Fibroblast of peridontal ligament (primary cell): ENCODE measurements at regions not wholly inside any gene's neighbourhood (a gene's known extent, or its start where the extent isn't known, plus 50 kb on each side); places are given as distances from the start of the nearest gene placed in this dataset.
"Not testable (repeated sequence)": the region's sequence is repeated elsewhere in the genome, so short reads cannot be mapped to it uniquely, and the experiment has no call there.

Source experiments
- DNase-seq: peaks from one replicate; pipeline ENCODE4 v3.0.0-alpha.2; 2010; ENCODE audit errors: extremely low read depth

DNA sequence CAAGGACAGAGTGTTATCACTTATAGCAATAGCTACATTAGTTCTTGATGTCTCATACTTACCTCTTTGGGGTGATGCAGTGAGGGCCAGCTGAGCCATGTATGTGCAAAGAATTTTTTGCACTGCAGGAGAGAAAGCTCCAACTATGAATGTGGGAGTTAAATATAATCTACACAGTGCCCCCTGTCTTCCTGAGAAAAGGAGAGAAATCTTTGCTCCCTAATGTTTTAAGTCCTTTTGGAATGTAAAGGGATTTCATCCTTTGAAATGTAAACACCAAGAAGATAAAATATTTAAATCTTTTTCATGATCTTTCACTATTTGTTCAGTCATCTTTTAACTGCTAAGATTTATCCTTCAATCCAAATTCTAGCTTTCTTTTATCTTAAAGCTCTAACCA lies 822.1 kb downstream of the TENT5A start:
- no peak for DNase-seq

DNA sequence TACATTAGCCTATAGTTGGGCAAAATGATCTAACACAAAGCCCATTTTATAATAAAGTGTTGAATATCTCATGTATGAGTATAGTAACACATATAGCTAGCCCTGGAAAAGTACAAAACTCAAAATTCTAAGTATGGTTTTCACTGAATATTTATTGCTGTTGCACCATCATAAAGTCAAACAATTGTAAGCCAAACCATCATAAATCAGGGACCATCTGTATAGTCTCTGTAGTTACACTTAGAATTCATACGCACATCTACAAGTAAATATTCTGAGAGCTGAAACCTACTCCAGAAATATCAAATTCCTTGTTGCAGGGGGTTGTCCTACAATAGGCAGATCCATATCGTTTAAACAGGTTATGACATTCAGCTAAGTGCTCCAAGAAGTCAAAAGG lies 817.3 kb downstream of the BCKDHB start:
- no peak for DNase-seq

DNA sequence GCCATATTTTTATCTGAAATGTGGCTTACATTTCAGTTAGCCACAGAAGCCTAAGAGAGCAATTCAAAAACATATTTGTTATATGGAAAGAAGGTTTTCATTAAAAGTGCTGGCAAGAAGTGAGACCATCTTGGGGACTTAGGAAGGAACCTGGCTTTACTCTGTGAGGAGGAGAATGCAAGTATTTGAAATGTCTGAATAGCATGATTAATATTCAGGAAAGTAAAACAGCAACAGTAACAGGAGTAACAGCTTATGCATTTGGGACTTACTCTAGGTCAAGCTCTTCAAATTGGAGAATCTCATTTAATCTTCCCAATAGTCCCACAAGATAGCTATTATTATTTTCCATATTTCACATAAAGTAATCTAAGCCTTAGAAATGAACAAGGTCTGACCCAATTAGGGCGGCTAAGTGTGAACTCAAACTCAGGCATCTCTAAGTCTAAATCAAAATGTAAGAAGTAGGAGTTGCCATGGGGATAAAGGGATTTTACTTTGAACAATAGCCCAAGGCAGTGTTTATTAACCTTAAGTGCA lies 816.5 kb downstream of the BCKDHB start:
- DNase-seq = peak; percentile 4

DNA sequence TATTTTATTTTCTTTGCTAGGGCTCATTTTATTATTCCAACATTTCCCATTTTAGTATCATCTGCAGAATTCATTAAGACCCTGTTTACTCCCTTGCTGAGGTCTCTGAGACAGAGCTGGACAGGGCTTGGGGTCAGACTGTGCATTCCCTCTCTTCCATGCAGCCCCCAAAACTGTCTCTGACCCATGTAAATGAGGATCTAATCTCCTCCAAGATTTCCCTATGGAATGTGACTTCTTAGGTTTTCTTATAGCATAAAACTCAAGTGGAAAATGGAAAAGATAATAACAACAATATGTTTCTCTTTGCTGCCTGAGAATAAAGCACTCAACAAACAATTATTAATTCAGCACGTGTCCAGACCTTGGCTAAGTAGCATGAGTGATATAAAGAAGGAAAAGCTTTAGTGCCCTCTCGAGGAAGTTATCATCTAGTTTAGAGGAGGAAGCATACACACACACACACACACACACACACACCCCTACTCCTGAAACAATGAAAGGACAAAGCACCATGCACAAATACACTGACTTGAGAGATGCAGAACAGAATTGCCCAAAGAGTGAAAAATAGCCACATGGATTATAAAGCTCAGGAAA lies 815.5 kb downstream of the BCKDHB start:
- peak; percentile 18 for DNase-seq

DNA sequence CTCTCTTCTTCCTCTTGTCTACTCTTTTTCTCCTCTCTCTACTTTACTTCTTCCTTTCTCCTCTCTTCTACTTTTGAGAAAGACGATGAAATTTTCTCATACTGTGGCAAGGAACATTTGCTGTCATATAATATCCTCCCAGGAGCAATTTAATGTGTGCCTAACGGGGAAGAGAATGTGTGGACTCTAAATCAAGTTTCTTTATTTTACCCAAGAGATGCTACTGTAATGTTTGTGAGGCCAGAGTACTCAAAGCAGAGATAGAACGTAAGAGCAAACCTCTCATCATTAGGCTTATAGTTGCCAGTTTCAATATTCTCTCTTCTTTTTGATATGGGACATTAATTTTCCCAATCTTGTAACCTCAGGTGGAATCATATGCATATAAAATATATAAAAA lies 801.4 kb downstream of the BCKDHB start:
- DNase-seq = no peak

DNA sequence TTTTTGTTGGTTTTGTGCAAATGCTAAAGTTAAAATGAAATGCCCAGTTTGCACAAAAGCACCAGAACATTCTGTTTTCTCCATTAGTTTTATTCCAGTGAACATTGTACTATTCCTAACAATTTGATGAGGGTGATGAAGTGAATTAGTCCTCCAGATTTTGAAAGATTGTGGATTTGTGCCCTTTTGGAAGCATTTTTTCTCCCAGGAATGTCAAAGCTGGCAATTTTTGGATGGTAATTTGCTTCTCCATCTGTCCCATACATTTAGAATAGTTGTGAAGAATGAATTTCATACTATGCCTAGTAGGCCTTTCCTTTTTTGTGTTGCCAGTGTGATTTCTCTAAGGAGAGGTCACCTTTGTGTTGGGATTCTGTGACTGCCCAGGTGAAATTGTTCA lies 797.2 kb downstream of the BCKDHB start:
- no peak for DNase-seq

DNA sequence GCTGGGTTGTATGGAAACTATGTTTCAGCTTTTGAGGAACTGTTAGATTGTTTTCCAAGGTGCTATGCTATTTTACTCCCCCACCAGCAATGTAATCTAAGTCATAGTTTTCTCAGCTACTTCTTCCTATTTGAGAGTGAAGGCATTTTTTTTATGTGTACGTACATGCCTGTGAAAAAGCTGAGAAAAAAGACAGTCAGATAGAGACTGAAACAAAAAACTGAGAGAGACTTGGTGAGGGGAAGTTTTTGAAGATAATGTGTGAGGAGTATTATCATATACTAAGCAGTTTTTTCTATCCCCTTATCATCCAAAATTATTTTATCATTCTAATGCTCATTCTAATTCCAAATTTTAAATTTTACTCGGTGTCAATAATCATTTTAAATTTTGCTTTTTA lies 780.0 kb downstream of the BCKDHB start:
- DNase-seq = no peak

DNA sequence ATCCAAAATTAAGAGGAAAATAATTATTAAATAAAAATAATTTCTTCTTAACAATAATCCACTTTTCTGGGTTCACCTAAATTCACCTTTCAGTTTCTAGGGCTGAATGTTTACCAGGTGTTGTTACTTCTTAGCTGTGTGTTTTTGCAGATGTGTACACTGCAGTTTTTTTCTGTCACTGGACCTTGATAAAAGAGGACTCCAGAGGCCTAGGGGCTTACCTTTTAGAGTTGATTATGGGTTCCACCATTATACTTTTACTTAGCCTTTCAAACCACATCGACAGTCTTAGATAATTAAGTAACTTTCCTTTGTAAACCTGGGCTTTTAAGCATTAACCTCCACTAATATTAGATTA lies 766.5 kb downstream of the BCKDHB start:
- DNase-seq = no peak

DNA sequence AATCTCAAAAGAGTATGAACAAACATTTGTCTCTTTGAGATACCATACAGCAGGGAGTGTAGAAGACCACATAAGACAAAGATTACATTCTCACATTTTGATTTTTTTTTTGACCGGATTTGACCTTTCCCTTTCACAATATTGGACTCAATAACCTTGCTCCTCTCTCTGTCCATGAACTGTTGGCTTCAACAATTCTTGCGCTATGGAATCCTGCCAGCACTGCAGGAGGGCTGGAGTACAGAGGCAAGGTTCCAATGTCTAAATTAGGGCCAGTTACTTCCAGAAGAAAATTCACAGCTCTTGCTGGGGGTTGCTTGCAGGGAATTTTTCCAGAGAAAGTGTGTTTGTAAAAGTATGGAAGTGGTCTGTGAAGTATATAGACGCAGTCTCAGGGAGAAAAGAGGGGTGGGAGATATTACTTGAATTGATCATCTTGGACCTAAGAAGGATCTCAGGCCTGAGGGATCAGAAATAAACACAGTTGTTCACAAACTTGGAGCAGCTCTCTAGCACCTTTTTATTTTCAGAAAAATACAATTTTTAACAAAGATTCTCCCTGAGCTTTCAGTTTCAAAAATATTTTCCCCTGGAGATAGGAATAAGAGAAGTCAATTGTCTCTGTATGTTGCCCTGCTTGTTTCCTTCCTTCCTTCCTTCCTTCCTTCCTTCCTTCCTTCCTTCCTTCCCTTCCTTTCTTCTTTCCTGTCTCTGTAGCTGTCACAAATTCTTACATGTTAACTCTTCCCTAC lies 765.9 kb downstream of the BCKDHB start:
- peak; percentile 43 for DNase-seq

DNA sequence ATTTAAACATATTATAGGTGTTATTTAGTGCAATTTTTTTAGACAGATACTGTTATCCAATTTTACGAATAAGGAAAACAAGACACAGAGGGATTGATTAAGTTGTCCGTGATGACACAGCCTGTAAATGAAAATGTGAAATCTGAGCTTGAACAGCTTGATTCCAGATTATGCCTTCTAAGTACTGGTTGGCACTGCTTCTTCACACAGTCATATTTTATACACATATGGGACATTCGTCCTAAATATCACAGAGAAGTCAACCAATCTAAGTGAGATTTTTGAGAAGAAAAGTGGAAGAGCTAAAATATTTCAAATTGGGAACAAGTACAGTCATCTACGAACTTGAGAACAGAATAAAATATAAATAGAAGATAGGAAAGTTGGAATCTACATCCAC lies 756.3 kb downstream of the BCKDHB start:
- DNase-seq = peak; percentile 15

DNA sequence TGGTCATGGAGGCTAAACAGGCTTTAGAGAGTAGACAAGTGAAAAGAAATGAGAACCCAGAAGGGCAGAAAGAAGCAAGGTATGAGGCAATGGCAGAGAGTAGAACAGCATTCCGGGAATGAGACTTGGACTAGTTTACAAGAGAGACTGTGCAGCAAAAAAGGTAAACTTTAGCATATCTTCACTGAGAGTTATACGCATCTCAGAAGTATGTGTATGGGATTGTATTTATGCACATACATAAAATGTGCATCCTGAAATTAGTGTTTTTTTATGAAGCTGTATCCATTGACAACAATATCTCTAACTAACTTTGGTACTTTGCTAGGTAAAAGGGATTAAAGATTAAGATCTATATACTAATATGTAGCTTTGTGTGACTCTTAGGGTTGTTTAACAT lies 753.6 kb downstream of the BCKDHB start:
- DNase-seq = no peak

DNA sequence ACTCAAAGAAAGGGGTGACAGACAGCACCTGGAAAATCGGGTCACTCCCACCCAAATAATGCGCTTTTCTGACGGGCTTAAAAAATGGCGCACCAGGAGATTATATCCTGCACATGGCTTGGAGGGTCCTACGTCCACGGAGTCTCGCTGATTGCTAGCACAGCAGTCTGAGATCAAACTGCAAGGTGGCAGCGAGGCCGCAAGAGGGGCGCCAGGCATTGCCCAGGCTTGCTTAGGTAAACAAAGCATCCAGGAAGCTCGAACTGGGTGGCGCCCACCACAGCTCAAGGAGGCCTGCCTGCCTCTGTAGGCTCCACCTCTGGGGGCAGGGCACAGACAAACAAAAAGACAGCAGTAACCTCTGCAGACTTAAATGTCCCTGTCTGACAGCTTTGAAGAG lies 741.5 kb downstream of the BCKDHB start:
- DNase-seq = not testable (repeated sequence)

DNA sequence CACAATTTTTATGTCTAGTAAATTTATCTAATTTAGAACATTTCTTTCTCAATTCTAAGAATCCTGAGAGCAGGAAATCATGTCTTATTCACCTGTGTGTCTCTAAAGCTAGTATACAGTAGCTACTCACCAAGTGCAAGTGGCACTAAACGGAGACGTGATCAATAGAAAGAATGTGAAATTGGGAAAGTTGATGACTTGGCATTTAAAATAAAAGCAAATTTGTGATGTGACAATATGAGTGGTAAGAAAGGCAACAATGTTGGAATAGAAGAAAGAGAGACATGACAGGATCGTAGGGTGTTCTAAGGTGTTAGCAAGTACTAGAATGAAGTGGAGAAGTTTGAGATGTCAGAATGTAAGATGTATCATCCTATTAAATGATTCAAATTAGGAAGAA lies 725.9 kb downstream of the BCKDHB start:
- DNase-seq = no peak

DNA sequence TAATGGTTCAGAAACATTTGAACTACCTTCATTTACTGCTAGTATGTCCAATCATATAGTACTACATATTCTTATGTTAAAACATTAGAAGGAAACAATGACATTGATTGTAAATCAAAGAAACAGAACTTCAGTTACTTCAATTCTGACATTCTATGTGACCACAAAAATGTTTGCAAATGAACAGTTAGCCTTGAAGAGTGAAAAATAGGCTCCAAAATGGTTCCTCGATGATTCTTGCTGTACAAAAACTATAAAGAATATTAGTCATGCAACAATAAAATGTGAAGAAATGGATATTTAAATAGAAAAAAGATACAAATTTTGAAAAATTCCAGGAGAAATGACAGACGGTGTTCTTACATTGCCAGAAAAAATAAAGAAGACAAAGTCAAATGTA lies 686.9 kb downstream of the BCKDHB start:
- no peak for DNase-seq

DNA sequence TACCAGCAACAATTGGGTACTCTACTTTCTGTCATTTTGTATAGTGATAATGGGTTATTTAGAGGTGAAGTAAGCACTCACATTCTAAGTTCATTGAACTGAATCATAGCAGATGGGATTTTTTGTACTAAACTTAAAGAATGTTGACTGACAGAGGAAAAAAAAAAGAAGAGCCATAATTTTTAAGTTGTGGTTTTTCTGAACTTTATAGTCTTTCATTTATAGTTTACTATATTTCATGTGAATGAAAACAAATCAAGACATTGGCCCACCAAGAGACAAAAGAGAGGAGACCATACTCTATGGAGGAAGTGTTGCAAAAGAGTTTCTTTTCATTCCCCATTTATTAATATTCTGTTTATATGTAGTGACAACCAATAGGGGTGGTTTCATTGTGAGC lies 685.7 kb downstream of the BCKDHB start:
- DNase-seq = no peak

DNA sequence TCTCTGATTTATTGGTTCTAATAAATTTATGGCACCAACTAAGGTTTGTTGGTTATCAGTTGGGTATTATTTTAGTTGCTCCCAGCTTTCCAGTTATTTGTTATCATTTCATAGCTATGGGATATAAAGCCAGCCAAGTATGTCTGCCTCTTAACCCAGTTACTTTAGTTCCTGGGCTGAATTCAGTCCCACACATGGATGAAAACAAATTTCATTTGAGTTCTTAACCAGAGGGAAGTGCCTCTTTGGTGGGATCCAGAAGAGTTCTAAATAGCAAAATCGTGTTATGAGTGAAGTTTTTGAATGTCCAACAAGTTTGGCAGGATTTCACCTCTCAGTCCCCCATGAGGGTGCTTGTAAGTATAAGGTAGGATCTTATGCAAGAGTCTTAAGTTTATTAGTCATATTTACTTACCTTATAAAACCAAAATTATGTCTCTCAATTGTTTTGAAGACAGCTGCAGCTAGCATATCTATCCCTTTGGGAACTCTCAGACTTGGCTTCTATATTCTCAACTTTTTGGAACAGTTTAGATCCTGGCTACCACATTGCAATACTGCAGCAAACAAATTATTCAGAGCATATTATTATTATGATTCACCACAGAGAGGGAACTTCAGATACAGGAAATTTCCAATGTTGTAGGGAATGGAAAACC lies 683.6 kb downstream of the BCKDHB start:
- DNase-seq = peak; percentile 83

DNA sequence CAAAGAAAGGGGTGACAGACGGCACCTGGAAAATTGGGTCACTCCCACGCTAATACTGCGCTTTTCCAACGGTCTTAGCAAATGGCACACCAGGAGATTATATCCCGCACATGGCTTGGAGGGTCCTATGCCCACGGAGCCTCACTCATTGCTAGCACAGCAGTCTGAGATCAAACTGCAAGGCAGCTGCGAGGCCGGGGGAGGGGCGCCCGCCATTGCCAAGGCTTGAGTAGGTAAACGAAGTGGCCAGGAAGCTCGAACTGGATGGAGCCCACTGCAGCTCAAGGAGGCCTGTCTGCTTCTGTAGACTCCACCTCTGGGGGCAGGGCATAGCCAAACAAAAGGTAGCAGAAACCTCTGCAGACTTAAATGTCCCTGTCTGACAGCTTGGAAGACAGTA lies 676.8 kb downstream of the BCKDHB start:
- DNase-seq = not testable (repeated sequence)

DNA sequence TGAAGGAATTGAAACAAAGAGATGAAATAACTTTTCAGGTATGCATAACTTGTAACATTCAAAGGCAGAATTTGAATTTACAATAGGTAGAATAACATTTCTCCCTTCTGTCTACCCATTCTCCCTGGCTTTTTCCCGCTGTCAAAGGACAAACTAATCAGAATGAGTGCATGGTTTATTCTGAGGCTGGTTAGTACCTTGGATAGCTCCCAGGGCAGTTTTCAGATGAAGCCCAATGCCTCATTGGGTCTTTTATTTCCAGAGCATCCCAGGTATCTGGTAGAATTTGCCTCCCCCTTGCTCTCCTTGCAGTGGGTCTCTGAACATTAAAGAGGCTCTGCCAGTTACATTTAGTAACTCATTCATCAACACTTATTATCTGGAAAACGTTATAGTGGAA lies 665.5 kb downstream of the BCKDHB start:
- peak; percentile 55 for DNase-seq

DNA sequence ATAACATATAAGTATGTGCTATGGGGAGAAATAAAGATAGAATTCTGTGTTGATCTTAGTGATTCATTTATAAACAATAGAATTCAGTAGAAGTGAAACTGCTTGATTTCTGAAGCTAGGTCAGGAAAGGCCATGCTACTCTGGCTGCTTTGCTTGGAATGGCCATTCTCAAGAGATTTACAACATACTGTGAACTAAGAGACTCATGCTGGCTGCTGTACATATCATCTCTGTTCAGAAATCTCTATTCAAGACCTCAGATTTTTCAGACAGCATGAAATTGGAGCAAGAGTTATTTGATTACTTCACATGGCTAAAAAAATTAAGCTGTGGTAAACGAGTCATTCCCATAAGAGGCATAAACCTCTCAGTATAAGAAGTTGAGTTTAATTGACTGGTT lies 662.6 kb downstream of the BCKDHB start:
- DNase-seq = peak; percentile 98

DNA sequence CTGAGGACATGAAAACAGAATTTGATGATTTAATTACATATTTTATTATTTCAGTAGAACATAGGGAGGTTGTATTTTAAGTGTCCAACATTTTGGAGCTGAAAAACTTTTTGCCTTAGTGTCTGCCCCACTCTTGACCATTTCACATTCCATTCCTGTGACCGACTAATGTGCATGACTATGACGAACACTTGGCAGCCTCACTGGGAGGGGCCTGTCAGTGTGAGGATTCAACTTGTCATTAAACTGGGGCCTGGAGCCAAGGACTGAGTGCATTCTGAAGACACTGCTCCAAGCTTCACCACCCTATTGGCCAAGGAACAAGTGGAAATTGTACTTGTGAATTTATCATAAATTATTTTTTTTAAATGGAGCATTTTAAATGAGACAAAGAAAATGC lies 661.3 kb downstream of the BCKDHB start:
- DNase-seq = peak; percentile 83

DNA sequence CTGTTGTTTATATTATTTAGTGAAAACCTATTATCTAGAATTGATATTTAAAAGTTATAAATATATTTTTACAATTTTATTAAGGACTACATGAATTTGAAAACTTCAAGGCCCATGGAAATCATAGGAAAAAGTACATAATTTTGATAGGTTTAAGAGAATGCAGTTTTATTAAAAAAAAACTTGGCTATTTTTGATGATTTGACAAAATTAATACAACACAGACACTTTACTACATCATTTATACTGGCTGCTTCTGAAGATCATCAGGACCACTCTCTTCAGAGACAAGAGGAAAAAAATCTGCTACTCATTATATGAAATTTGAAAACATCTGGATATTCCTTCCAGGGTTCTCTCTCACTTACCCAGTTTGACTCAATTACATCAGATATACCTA lies 637.7 kb downstream of the BCKDHB start:
- no peak for DNase-seq

DNA sequence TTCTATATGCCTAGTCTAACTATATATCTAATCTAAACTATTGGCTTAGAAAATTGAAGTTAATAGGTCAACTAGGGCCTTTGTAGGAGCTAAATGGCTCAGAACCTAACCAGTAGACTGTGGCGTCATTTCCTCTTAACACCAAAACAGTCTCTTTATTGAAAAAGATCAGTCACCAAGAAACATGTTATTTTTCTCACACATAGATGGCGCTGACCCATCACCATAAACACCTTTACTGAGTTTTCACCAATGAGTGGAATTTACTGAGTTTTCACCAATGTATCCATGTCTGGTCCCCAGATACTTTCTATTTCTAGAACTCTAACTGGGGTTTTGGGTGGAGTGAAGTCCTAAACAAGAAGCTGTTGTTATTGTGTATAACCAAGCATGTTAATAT lies 636.0 kb downstream of the BCKDHB start:
- DNase-seq = peak; percentile 70

DNA sequence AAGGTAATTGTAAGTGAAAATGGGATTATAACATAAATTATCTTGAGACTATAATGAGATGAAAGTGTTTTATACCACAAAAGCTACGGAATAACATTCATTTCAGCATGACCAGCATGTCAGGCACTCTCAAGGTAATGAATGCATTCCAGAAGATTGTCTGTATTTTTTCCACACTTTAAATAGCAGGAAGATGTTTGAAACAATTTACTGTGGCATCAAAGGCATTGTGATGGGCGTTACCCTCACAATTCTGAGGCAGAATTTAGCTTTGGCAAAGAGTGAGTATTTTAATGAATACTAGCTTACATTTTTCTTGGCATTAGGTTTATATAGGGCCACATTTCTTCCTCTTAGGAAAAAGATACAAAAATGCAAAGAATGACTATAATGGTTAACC lies 627.2 kb downstream of the BCKDHB start:
- no peak for DNase-seq
